ENCODE measurements at regions not wholly inside any gene's neighbourhood (a gene's known extent, or its start where the extent isn't known, plus 50 kb on each side); places are given as distances from the start of the nearest gene placed in this dataset.

- CTCF ChIA-PET = interaction anchor here (0.6 to 1.6 kb wide), 19 partner anchors 8 to 538 kb away, joined by 3 to 26 read pairs (median 4); no protein-coding TSS in a partner anchor
Observed at GRCh38 chr2:176652300-176653182, 383.3 kb downstream of the MTX2 start.

GRCh38 chr2:176653479-176654443, 384.5 kb downstream of the MTX2 start:
- peak overlapping the region; percentile 36 for H3K4me2 ChIP-seq (ENCODE audit: low read length)
- no peaks in the 10 kb centered on the region for H3K4me1 ChIP-seq (ENCODE audit: insufficient read depth, low read length)
- no peaks in the 10 kb centered on the region for H3K9me3 ChIP-seq (ENCODE audit: low read length)
- H4K20me1 ChIP-seq (ENCODE audit: low read length) = no peaks in the 10 kb centered on the region
- intact Hi-C loops (cut with micrococcal nuclease) = loop anchor here (1.0 to 2.0 kb wide), 2 partner anchors 161 to 493 kb away; no protein-coding TSS in a partner anchor
- no peak overlapping the region for H3K4me3 ChIP-seq (ENCODE audit: low read length)
- no peak overlapping the region for H3K9ac ChIP-seq (ENCODE audit: low read length)
- ChIA-PET POLR2A (ENCODE audit: unreplicated experiment) (interaction anchor here (0.6 kb wide), 1 partner anchor 201 kb away, joined by 5 read pairs; no protein-coding TSS in a partner anchor), CTCF (interaction anchor here (0.6 to 1.5 kb wide), 15 partner anchors 9 to 526 kb away, joined by 3 to 17 read pairs (median 5); no protein-coding TSS in a partner anchor)
- TF ChIP-seq EZH2 (IDR thresholded peaks at IDR 0.05; ENCODE audit: low read length, unreplicated experiment) (no peak), CTCF (conservative IDR thresholded peaks at IDR 0.05; ENCODE audit: low read depth, low read length) (peak; percentile 85)
- ATAC-seq = peak; percentile 89
- H3F3A ChIP-seq (ENCODE audit: low read length, unreplicated experiment) = no peaks in the 10 kb centered on the region
- no peaks in the 10 kb centered on the region for H3K79me2 ChIP-seq (ENCODE audit: low read length)
- peak; percentile 89 for DNase-seq
- no peaks in the 10 kb centered on the region for H3K9me2 ChIP-seq (replicated peaks; ENCODE audit: low read length)
- no TSS peak for BruUV-seq (replicated peaks)
- no peak overlapping the region for H3K27ac ChIP-seq (ENCODE audit: low read length)
- no peaks in the 10 kb centered on the region for H3K27me3 ChIP-seq (ENCODE audit: low read length)
- no peaks in the 10 kb centered on the region for H3K36me3 ChIP-seq (ENCODE audit: low read depth, low read length)
- H2AFZ ChIP-seq (ENCODE audit: low read length) = peak overlapping the region; percentile 48; the same call in 1 of the 2 replicates

More at GRCh38 chr2:176652300-176653182, 383.3 kb downstream of the MTX2 start:
- Histone ChIP-seq H3F3A (ENCODE audit: low read length, unreplicated experiment) (no peaks in the 10 kb centered on the region), H3K4me3 (ENCODE audit: low read length) (no peak overlapping the region), H3K9me2 (replicated peaks; ENCODE audit: low read length) (no peaks in the 10 kb centered on the region), H2AFZ (ENCODE audit: low read length) (no peak overlapping the region), H3K4me1 (ENCODE audit: insufficient read depth, low read length) (no peaks in the 10 kb centered on the region), H3K27ac (ENCODE audit: low read length) (no peak overlapping the region), H3K9ac (ENCODE audit: low read length) (no peak overlapping the region), H3K36me3 (ENCODE audit: low read depth, low read length) (no peaks in the 10 kb centered on the region), H3K79me2 (ENCODE audit: low read length) (no peaks in the 10 kb centered on the region), H3K9me3 (ENCODE audit: low read length) (no peaks in the 10 kb centered on the region), H4K20me1 (ENCODE audit: low read length) (no peaks in the 10 kb centered on the region), H3K4me2 (ENCODE audit: low read length) (no peak overlapping the region), H3K27me3 (ENCODE audit: low read length) (no peaks in the 10 kb centered on the region)
- ATAC-seq = peak; percentile 52
- TF ChIP-seq CTCF (conservative IDR thresholded peaks at IDR 0.05; ENCODE audit: low read depth, low read length) = peak; percentile 85
- no peak for TF ChIP-seq EZH2 (IDR thresholded peaks at IDR 0.05; ENCODE audit: low read length, unreplicated experiment)
- DNase-seq = peak; percentile 75
- intact Hi-C loops (cut with micrococcal nuclease) = loop anchor here (1.0 to 2.0 kb wide), 3 partner anchors 494 to 525 kb away; no protein-coding TSS in a partner anchor
- POLR2A ChIA-PET (ENCODE audit: unreplicated experiment) = interaction anchor here (0.6 to 0.8 kb wide), 3 partner anchors 46 to 374 kb away, joined by 4 to 6 read pairs (median 4); no protein-coding TSS in a partner anchor
- BruUV-seq (replicated peaks) = no TSS peak
